SU-DHL-6 (cell line): ENCODE measurements at regions not wholly inside any gene's neighbourhood (a gene's known extent, or its start where the extent isn't known, plus 50 kb on each side); places are given as distances from the start of the nearest gene placed in this dataset.

Experiments used
- H2AFZ ChIP-seq: fragments of 200-600 bp; sonication (generic); 2 replicates; pipeline ENCODE4 v1.6.1; 2014; ENCODE audit warnings: low read depth, mild to moderate bottlenecking, moderate library complexity, mixed read lengths, antibody characterized with exemption, low read length; ENCODE audit not compliant: severe bottlenecking
- H3F3A ChIP-seq: fragments of 200-600 bp; shearing (Covaris generic); 2 replicates; pipeline ENCODE4 v1.6.0; 2016; ENCODE audit warnings: antibody characterized with exemption, mild to moderate bottlenecking; ENCODE audit not compliant: insufficient read depth
- H3K27ac ChIP-seq: fragments of 200-600 bp; sonication (generic); 2 replicates; pipeline ENCODE4 v1.5.1; 2016; ENCODE audit warnings: low read depth, mild to moderate bottlenecking, low read length, moderate library complexity, mixed read lengths
- H3K27me3 ChIP-seq: fragments of 200-600 bp; sonication (generic), shearing (Covaris generic); 2 replicates; pipeline ENCODE4 v1.6.0; 2014; ENCODE audit warnings: mild to moderate bottlenecking, low read length
- H3K36me3 ChIP-seq: fragments of 200-600 bp; sonication (generic); 2 replicates; pipeline ENCODE4 v1.6.1; 2014; ENCODE audit warnings: mild to moderate bottlenecking, low read length, mixed read lengths
- H3K4me2 ChIP-seq: fragments of 300-600, 200-600 bp; shearing (Covaris generic), sonication (generic); 2 replicates; pipeline ENCODE4 v1.6.0; 2014; ENCODE audit warnings: low read length, low read depth, mild to moderate bottlenecking; ENCODE audit not compliant: poor library complexity, severe bottlenecking
- H3K4me3 ChIP-seq: fragments of 200-600 bp; sonication (generic); 2 replicates; pipeline ENCODE4 v1.5.1; 2014; ENCODE audit warnings: antibody characterized with exemption, low read length, mild to moderate bottlenecking, mixed read lengths; ENCODE audit not compliant: insufficient read depth, poor library complexity, severe bottlenecking
- H3K79me2 ChIP-seq: fragments of 200-600 bp; sonication (generic); 2 replicates; pipeline ENCODE4 v1.6.1; 2014; ENCODE audit warnings: mild to moderate bottlenecking, low read length, moderate library complexity; ENCODE audit not compliant: insufficient read depth
- H3K9ac ChIP-seq: fragments of 200-600 bp; sonication (generic); 2 replicates; pipeline ENCODE4 v1.7.0; 2014; ENCODE audit warnings: mild to moderate bottlenecking, low read length
- H3K9me2 ChIP-seq: fragments of 200-600 bp; sonication (generic); replicated peaks from 2 replicates; pipeline ENCODE4 v1.6.1; 2014; ENCODE audit warnings: low read length; ENCODE audit not compliant: insufficient read depth
- H3K9me3 ChIP-seq: fragments of 200-600 bp; sonication (generic); 2 replicates; pipeline ENCODE4 v1.6.1; 2014; ENCODE audit warnings: low read length, mixed read lengths; ENCODE audit not compliant: insufficient read depth
- H4K20me1 ChIP-seq: fragments of 200-600 bp; sonication (generic); 2 replicates; pipeline ENCODE4 v1.6.1; 2014; ENCODE audit warnings: low read depth, mild to moderate bottlenecking, antibody characterized with exemption, low read length, moderate library complexity, mixed read lengths
- EZH2phosphoT487 ChIP-seq: fragments of 200-600 bp; sonication (generic), shearing (Covaris generic); conservative IDR thresholded peaks from 2 replicates; pipeline ENCODE4 v1.6.1; 2018; ENCODE audit warnings: mild to moderate bottlenecking, antibody characterized with exemption, low read length, moderate library complexity, mixed read lengths
- TF ChIP-seq, protein P1 (sequence below): fragments of 200-600 bp; sonication (generic); IDR thresholded peaks from one replicate; pipeline ENCODE4 v1.5.1; 2017; ENCODE audit warnings: antibody characterized with exemption, mild to moderate bottlenecking, low read length, moderate library complexity; ENCODE audit not compliant: insufficient read depth, poor library complexity, severe bottlenecking

DNA sequence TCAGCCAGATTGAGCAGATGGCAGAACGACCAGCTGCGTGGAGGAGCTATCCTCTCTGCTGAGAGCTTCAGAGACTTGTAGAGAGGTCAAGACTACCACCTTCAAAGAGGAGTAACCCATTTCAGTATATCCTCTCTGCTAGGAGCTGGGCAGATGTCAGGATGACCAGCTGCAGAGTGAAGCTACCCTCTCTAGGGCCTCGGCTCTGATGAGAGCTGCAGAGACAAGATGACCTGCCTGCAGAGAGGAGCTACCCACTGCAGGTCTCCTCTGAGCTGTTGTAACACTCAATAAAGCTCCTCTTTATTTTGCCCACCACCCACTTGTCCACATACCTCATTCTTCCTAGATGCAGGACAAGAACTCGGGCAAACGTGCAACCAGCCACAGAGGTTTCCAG, 1522.7 kb downstream of the OTOL1 start:
- no peaks in the 10 kb centered on the region for H3K36me3 ChIP-seq
- no peaks in the 10 kb centered on the region for H4K20me1 ChIP-seq
- no peaks in the 10 kb centered on the region for H3K9me2 ChIP-seq
- no peaks in the 10 kb centered on the region for H3F3A ChIP-seq
- no peaks in the 10 kb centered on the region for H3K79me2 ChIP-seq
- no peak overlapping the region for H3K4me3 ChIP-seq
- H3K27me3 ChIP-seq, result no peaks in the 10 kb centered on the region
- no peak overlapping the region for H3K9ac ChIP-seq
- H3K4me2 ChIP-seq, result no peak overlapping the region
- H3K27ac ChIP-seq, result no peak overlapping the region
- no peak for TF ChIP-seq EZH2phosphoT487
- TF ChIP-seq, protein P1, sequence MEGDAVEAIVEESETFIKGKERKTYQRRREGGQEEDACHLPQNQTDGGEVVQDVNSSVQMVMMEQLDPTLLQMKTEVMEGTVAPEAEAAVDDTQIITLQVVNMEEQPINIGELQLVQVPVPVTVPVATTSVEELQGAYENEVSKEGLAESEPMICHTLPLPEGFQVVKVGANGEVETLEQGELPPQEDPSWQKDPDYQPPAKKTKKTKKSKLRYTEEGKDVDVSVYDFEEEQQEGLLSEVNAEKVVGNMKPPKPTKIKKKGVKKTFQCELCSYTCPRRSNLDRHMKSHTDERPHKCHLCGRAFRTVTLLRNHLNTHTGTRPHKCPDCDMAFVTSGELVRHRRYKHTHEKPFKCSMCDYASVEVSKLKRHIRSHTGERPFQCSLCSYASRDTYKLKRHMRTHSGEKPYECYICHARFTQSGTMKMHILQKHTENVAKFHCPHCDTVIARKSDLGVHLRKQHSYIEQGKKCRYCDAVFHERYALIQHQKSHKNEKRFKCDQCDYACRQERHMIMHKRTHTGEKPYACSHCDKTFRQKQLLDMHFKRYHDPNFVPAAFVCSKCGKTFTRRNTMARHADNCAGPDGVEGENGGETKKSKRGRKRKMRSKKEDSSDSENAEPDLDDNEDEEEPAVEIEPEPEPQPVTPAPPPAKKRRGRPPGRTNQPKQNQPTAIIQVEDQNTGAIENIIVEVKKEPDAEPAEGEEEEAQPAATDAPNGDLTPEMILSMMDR, result no peak
- H2AFZ ChIP-seq, result no peak overlapping the region
- peaks cover 4% of the 10 kb centered on the region; the same call in 1 of the 2 replicates for H3K9me3 ChIP-seq

DNA sequence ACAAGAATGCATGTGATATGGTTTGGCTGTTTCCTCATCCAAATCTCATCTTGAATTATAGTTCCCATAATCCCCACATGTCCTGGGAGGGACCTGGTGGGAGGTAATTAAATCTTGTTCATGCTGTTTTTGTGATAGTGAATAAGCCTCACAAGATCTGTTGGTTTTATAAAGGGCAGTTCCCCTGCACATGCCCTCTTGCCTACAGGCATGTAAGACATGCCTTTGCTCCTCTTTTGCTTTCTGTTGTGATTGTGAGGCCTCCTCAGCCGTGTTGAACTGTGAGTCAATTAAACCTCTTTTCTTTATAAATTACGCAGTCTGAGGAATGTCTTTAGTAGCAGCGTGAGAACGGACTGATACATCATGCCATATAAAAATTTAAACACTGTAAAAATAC, 1537.0 kb downstream of the OTOL1 start:
- Histone ChIP-seq H3K27me3 (no peaks in the 10 kb centered on the region), H3K79me2 (no peaks in the 10 kb centered on the region), H3K4me2 (no peak overlapping the region), H3K9me2 (no peaks in the 10 kb centered on the region), H3K9ac (no peak overlapping the region), H3K36me3 (no peaks in the 10 kb centered on the region), H3F3A (no peaks in the 10 kb centered on the region), H3K9me3 (no peaks in the 10 kb centered on the region), H3K27ac (no peak overlapping the region), H3K4me3 (no peak overlapping the region), H4K20me1 (no peaks in the 10 kb centered on the region), H2AFZ (no peak overlapping the region)
- TF ChIP-seq, protein P1, result no peak
- no peak for TF ChIP-seq EZH2phosphoT487

DNA sequence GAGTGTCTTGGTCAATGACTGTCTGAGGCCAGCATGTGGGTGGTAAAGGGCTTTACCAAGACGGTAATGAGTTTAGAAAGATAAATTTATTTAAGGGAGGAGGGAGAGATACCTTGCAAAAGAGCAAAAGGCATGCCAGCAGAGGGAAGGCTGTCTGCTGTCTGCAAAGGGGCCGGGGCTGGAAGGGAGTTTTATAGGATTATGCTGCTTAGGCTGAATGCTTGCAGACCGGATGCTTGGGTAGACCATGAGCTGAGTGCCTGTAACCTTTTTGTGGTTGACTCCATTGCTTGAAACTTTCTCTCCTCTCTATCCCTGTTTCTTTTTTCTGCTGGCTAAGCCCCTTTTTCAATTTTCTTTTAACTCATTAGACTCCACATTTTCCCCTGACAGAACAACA, 1543.0 kb downstream of the OTOL1 start:
- H3K36me3 ChIP-seq, result no peaks in the 10 kb centered on the region
- no peaks in the 10 kb centered on the region for H3K27me3 ChIP-seq
- TF ChIP-seq EZH2phosphoT487, result no peak
- TF ChIP-seq, protein P1, result no peak
- peak overlapping the region; percentile 20 for H2AFZ ChIP-seq
- no peaks in the 10 kb centered on the region; the same call in 1 of the 2 replicates for H3K9me3 ChIP-seq
- no peak overlapping the region for H3K27ac ChIP-seq
- no peak overlapping the region for H3K4me2 ChIP-seq
- no peaks in the 10 kb centered on the region for H4K20me1 ChIP-seq
- no peaks in the 10 kb centered on the region for H3K79me2 ChIP-seq
- H3K9me2 ChIP-seq, result no peaks in the 10 kb centered on the region
- H3K9ac ChIP-seq, result no peak overlapping the region
- H3F3A ChIP-seq, result no peaks in the 10 kb centered on the region
- no peak overlapping the region for H3K4me3 ChIP-seq
